ENCODE measurements at regions not wholly inside any gene's neighbourhood (a gene's known extent, or its start where the extent isn't known, plus 50 kb on each side); places are given as distances from the start of the nearest gene placed in this dataset.
"Not testable (repeated sequence)": the region's sequence is repeated elsewhere in the genome, so short reads cannot be mapped to it uniquely, and the experiment has no call there.

- 56% methylated on average over 2 of the region's 2 CpGs; no CpG with 5 or more reads in 1 of the 2 experiments for WGBS, 2 experiments (ENCODE audit: insufficient coverage in 1 of 2, insufficient read length in 1 of 2)
- H3K4me3 ChIP-seq (ENCODE audit: low read length), result no peak overlapping the region
- H3K27ac Mint-ChIP-seq, result no peak overlapping the region
- H3K9ac ChIP-seq (ENCODE audit: extremely low read depth, low read length, poor library complexity, severe bottlenecking), result no peak overlapping the region
- no peaks in the 10 kb centered on the region for H3K36me3 ChIP-seq (ENCODE audit: control insufficient read depth, insufficient read depth, low read length)
- H3K4me1 Mint-ChIP-seq, result no peaks in the 10 kb centered on the region
- TF ChIP-seq CTCF (conservative IDR thresholded peaks at IDR 0.05), result no peak
- H3K27me3 Mint-ChIP-seq (ENCODE audit: insufficient read depth), result no peaks in the 10 kb centered on the region
- H3K9me3 Mint-ChIP-seq, result peaks cover 62% of the 10 kb centered on the region
- DNase-seq, result no peak
- peaks cover 2% of the 10 kb centered on the region for H3K9me3 ChIP-seq (ENCODE audit: control insufficient read depth, low read length)
- no peaks in the 10 kb centered on the region for H3K4me1 ChIP-seq (ENCODE audit: control insufficient read depth, insufficient read depth, low read length)
- no peaks in the 10 kb centered on the region for H3K27me3 ChIP-seq (ENCODE audit: control insufficient read depth, insufficient read depth, low read length, poor library complexity, severe bottlenecking)
- peaks cover 6% of the 10 kb centered on the region for H3K36me3 Mint-ChIP-seq (ENCODE audit: low read depth)
- H3K27ac ChIP-seq (ENCODE audit: low read depth, low read length), result no peak overlapping the region
- H3K4me3 Mint-ChIP-seq, result no peak overlapping the region
Measured at GRCh38 chrX:146881521-146881920, 67.0 kb upstream of the CXorf51A start.

GRCh38 chrX:146866846-146867245, 52.3 kb upstream of the CXorf51A start:
- not testable (repeated sequence) for H3K27me3 ChIP-seq (ENCODE audit: control insufficient read depth, insufficient read depth, low read length, poor library complexity, severe bottlenecking); H3K9me3 ChIP-seq (ENCODE audit: control insufficient read depth, low read length); H3K27ac Mint-ChIP-seq; H3K9ac ChIP-seq (ENCODE audit: extremely low read depth, low read length, poor library complexity, severe bottlenecking); H3K36me3 Mint-ChIP-seq (ENCODE audit: low read depth); H3K4me3 Mint-ChIP-seq; H3K4me1 ChIP-seq (ENCODE audit: control insufficient read depth, insufficient read depth, low read length); DNase-seq; H3K4me3 ChIP-seq (ENCODE audit: low read length); H3K27me3 Mint-ChIP-seq (ENCODE audit: insufficient read depth); H3K4me1 Mint-ChIP-seq; H3K36me3 ChIP-seq (ENCODE audit: control insufficient read depth, insufficient read depth, low read length); H3K27ac ChIP-seq (ENCODE audit: low read depth, low read length)
- WGBS, 2 experiments (ENCODE audit: insufficient coverage in 1 of 2, insufficient read length in 1 of 2), result 94 to 100% methylated on average over 4 to 17 of the region's 27 CpGs
- H3K9me3 Mint-ChIP-seq, result peaks cover 62% of the 10 kb centered on the region

- DNase-seq; H3K36me3 Mint-ChIP-seq (ENCODE audit: low read depth); H3K4me1 ChIP-seq (ENCODE audit: control insufficient read depth, insufficient read depth, low read length); H3K27me3 Mint-ChIP-seq (ENCODE audit: insufficient read depth); H3K27ac ChIP-seq (ENCODE audit: low read depth, low read length); H3K27ac Mint-ChIP-seq; H3K4me1 Mint-ChIP-seq; H3K4me3 Mint-ChIP-seq; H3K9ac ChIP-seq (ENCODE audit: extremely low read depth, low read length, poor library complexity, severe bottlenecking); H3K9me3 ChIP-seq (ENCODE audit: control insufficient read depth, low read length); H3K27me3 ChIP-seq (ENCODE audit: control insufficient read depth, insufficient read depth, low read length, poor library complexity, severe bottlenecking); H3K4me3 ChIP-seq (ENCODE audit: low read length); H3K36me3 ChIP-seq (ENCODE audit: control insufficient read depth, insufficient read depth, low read length): not testable (repeated sequence)
- peaks cover 61% of the 10 kb centered on the region for H3K9me3 Mint-ChIP-seq
- WGBS, 2 experiments (ENCODE audit: insufficient coverage in 1 of 2, insufficient read length in 1 of 2), result 83 to 93% methylated on average over 3 to 14 of the region's 14 CpGs
Measured at GRCh38 chrX:146865734-146866133, 51.2 kb upstream of the CXorf51A start.

Measured in endodermal cell (in vitro differentiated cells).